ENCODE measurements at regions not wholly inside any gene's neighbourhood (a gene's known extent, or its start where the extent isn't known, plus 50 kb on each side); places are given as distances from the start of the nearest gene placed in this dataset.

GRCh38 chr2:180655842-180656454 lies 324.5 kb upstream of the UBE2E3 start:
- no peaks in the 10 kb centered on the region for H3K4me1 ChIP-seq (ENCODE audit: insufficient read depth, low read length)
- no peak overlapping the region for H2AFZ ChIP-seq (ENCODE audit: low read depth, low read length)
- H3K9me3 ChIP-seq (ENCODE audit: low read length) = no peaks in the 10 kb centered on the region
- H3K36me3 ChIP-seq (ENCODE audit: insufficient read depth, low read length) = no peaks in the 10 kb centered on the region
- no peak overlapping the region for H3K4me3 ChIP-seq (ENCODE audit: low read length)
- no peaks in the 10 kb centered on the region for H3K27me3 ChIP-seq (ENCODE audit: insufficient read depth, low read length)

DNA sequence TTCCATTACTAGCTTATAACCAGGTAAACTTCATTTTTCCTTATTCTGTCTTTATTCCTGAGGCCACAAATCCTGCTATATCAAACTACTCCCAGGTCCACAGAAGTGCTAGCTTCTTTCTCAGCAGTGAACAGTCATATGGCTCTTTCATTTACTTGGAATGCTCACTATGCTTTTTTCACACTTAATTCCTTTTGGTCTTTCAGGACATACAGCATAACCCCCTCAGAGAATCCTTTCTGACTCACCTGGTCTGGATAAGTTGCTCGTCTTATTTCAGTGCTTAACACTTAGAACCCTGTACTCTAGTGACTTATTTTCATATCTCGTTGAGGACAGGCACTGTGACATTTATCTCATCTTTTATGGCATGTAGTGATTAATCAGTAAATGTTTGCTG lies 325.0 kb upstream of the UBE2E3 start:
- no peaks in the 10 kb centered on the region for H3K36me3 ChIP-seq (ENCODE audit: insufficient read depth, low read length)
- H3K9me3 ChIP-seq (ENCODE audit: low read length) = no peaks in the 10 kb centered on the region

DNA sequence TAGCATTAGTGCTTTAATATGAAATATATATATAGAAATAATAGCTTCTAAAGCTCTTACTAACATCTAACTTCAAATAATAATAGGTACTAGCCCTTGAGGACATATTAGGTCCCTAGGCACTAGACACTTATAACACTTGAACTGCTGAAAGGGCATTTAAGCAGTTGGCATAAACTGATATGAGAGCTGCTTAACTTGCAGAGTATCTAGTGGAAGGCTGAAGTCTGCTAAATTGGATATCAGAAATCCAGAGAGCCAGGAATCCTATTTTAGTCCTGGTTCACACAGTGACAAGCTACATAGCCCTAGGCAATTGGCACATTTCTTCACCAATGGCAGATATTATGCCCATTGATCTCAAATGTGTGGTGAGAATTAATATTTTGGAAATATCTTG lies 326.9 kb upstream of the UBE2E3 start:
- Histone ChIP-seq H3K27me3 (ENCODE audit: insufficient read depth, low read length) (no peaks in the 10 kb centered on the region), H3K4me3 (ENCODE audit: low read length) (no peak overlapping the region), H3K4me1 (ENCODE audit: insufficient read depth, low read length) (no peaks in the 10 kb centered on the region), H3K9me3 (ENCODE audit: low read length) (no peaks in the 10 kb centered on the region), H2AFZ (ENCODE audit: low read depth, low read length) (no peak overlapping the region), H3K36me3 (ENCODE audit: insufficient read depth, low read length) (no peaks in the 10 kb centered on the region)

More for the DNA sequence above, 325.0 kb upstream of the UBE2E3 start:
- H3K27me3 ChIP-seq (ENCODE audit: insufficient read depth, low read length) = no peaks in the 10 kb centered on the region
- H3K4me3 ChIP-seq (ENCODE audit: low read length) = no peak overlapping the region
- H3K4me1 ChIP-seq (ENCODE audit: insufficient read depth, low read length) = no peaks in the 10 kb centered on the region
- H2AFZ ChIP-seq (ENCODE audit: low read depth, low read length) = no peak overlapping the region

GRCh38 chr2:180652794-180653193 lies 327.6 kb upstream of the UBE2E3 start:
- Histone ChIP-seq H3K4me3 (ENCODE audit: low read length) (no peak overlapping the region), H3K9me3 (ENCODE audit: low read length) (no peaks in the 10 kb centered on the region), H3K4me1 (ENCODE audit: insufficient read depth, low read length) (no peaks in the 10 kb centered on the region), H3K27me3 (ENCODE audit: insufficient read depth, low read length) (no peaks in the 10 kb centered on the region), H3K36me3 (ENCODE audit: insufficient read depth, low read length) (no peaks in the 10 kb centered on the region), H2AFZ (ENCODE audit: low read depth, low read length) (no peak overlapping the region)

GRCh38 chr2:180651596-180651995 lies 328.8 kb upstream of the UBE2E3 start:
- Histone ChIP-seq H2AFZ (ENCODE audit: low read depth, low read length) (no peak overlapping the region), H3K27me3 (ENCODE audit: insufficient read depth, low read length) (no peaks in the 10 kb centered on the region), H3K36me3 (ENCODE audit: insufficient read depth, low read length) (no peaks in the 10 kb centered on the region), H3K4me3 (ENCODE audit: low read length) (no peak overlapping the region), H3K4me1 (ENCODE audit: insufficient read depth, low read length) (no peaks in the 10 kb centered on the region), H3K9me3 (ENCODE audit: low read length) (no peaks in the 10 kb centered on the region)

DNA sequence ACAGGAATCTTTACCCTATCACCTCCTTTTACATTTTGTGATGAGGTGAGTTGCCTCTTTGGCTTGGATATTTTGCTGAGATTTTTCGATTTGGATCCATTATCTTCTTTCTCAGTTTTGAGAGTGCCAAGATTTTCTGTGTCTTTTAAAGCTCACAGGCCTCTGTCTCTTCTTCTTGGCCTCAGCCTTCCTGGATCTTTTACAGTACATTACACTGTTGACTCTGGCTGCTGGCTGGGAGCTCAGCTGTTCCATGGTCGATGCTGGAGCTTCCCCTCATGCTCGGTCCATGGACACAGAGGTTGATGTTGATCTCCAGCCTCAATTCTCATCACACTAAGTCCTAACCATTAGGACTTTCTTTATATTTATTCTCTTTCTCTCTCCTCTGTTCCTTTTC lies 332.8 kb upstream of the UBE2E3 start:
- no peak overlapping the region for H3K4me3 ChIP-seq (ENCODE audit: low read length)
- no peak overlapping the region for H2AFZ ChIP-seq (ENCODE audit: low read depth, low read length)
- H3K4me1 ChIP-seq (ENCODE audit: insufficient read depth, low read length) = no peaks in the 10 kb centered on the region
- no peaks in the 10 kb centered on the region for H3K27me3 ChIP-seq (ENCODE audit: insufficient read depth, low read length)
- H3K9me3 ChIP-seq (ENCODE audit: low read length) = no peaks in the 10 kb centered on the region
- H3K36me3 ChIP-seq (ENCODE audit: insufficient read depth, low read length) = no peaks in the 10 kb centered on the region

- Histone ChIP-seq H3K9me3 (ENCODE audit: low read length) (no peaks in the 10 kb centered on the region), H3K4me1 (ENCODE audit: insufficient read depth, low read length) (no peaks in the 10 kb centered on the region), H3K36me3 (ENCODE audit: insufficient read depth, low read length) (no peaks in the 10 kb centered on the region), H3K4me3 (ENCODE audit: low read length) (no peak overlapping the region), H2AFZ (ENCODE audit: low read depth, low read length) (peak overlapping the region; percentile 33), H3K27me3 (ENCODE audit: insufficient read depth, low read length) (no peaks in the 10 kb centered on the region)
Measured at GRCh38 chr2:180647221-180647620, 333.2 kb upstream of the UBE2E3 start.

DNA sequence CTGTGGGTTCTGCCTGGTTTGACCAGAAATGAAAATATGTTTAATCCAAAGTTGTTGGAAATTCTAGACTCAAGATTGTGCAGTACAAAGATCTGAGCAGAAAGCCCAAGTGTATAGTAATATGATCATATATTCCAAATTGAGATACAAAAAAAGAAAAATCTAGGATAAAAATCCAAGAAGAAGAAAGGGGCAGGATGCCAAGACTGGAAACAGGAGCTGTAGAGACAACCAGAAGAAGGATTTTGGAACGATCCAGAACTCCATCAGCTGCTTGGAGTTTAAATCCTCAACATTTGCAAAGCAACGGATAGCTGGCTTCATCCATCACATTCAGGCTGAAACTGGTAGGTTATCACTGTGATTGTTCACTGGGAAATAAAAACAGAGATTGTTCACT lies 333.6 kb upstream of the UBE2E3 start:
- H3K36me3 ChIP-seq (ENCODE audit: insufficient read depth, low read length) = no peaks in the 10 kb centered on the region
- H3K4me1 ChIP-seq (ENCODE audit: insufficient read depth, low read length) = no peaks in the 10 kb centered on the region
- H3K27me3 ChIP-seq (ENCODE audit: insufficient read depth, low read length) = no peaks in the 10 kb centered on the region
- no peaks in the 10 kb centered on the region for H3K9me3 ChIP-seq (ENCODE audit: low read length)
- peak overlapping the region; percentile 33 for H2AFZ ChIP-seq (ENCODE audit: low read depth, low read length)
- H3K4me3 ChIP-seq (ENCODE audit: low read length) = no peak overlapping the region

DNA sequence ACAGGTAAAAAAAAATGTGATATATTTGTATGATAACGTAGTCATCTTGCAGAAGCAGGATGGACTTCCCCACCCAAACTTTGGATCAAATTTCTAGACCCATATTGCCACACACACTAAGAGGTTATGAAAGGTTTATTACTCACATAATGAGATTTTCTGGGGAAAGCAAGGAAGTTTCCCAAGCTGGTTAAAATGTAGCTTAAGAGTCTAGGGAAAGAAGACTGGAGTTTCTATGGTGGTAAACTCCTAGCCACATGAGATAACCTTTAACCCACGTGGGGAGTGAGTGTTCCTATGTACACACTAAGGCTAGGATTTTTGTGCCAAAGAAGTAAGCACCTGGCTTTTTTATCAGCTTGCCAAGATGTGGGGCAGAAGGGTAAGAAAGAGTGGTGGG lies 335.7 kb upstream of the UBE2E3 start:
- H3K36me3 ChIP-seq (ENCODE audit: insufficient read depth, low read length) = no peaks in the 10 kb centered on the region
- no peak overlapping the region for H3K4me3 ChIP-seq (ENCODE audit: low read length)

GRCh38 chr2:180630756-180631155 lies 349.6 kb upstream of the UBE2E3 start:
- peaks cover 3% of the 10 kb centered on the region for H3K4me1 ChIP-seq (ENCODE audit: insufficient read depth, low read length)
- no peaks in the 10 kb centered on the region for H3K36me3 ChIP-seq (ENCODE audit: insufficient read depth, low read length)
- H3K4me3 ChIP-seq (ENCODE audit: low read length) = no peak overlapping the region
- H2AFZ ChIP-seq (ENCODE audit: low read depth, low read length) = no peak overlapping the region
- H3K27me3 ChIP-seq (ENCODE audit: insufficient read depth, low read length) = no peaks in the 10 kb centered on the region
- no peaks in the 10 kb centered on the region for H3K9me3 ChIP-seq (ENCODE audit: low read length)

More for the DNA sequence above, 335.7 kb upstream of the UBE2E3 start:
- Histone ChIP-seq H3K27me3 (ENCODE audit: insufficient read depth, low read length) (no peaks in the 10 kb centered on the region), H2AFZ (ENCODE audit: low read depth, low read length) (no peak overlapping the region), H3K9me3 (ENCODE audit: low read length) (no peaks in the 10 kb centered on the region), H3K4me1 (ENCODE audit: insufficient read depth, low read length) (no peaks in the 10 kb centered on the region)

- H3K9me3 ChIP-seq (ENCODE audit: low read length) = no peaks in the 10 kb centered on the region
- no peaks in the 10 kb centered on the region for H3K4me1 ChIP-seq (ENCODE audit: insufficient read depth, low read length)
- no peak overlapping the region for H3K4me3 ChIP-seq (ENCODE audit: low read length)
- no peak overlapping the region for H2AFZ ChIP-seq (ENCODE audit: low read depth, low read length)
- no peaks in the 10 kb centered on the region for H3K36me3 ChIP-seq (ENCODE audit: insufficient read depth, low read length)
- no peaks in the 10 kb centered on the region for H3K27me3 ChIP-seq (ENCODE audit: insufficient read depth, low read length)
Measured at GRCh38 chr2:180625006-180625844, 355.2 kb upstream of the UBE2E3 start.

GRCh38 chr2:180621941-180622918 lies 358.2 kb upstream of the UBE2E3 start:
- Histone ChIP-seq H3K4me3 (ENCODE audit: low read length) (no peak overlapping the region), H3K27me3 (ENCODE audit: insufficient read depth, low read length) (no peaks in the 10 kb centered on the region), H2AFZ (ENCODE audit: low read depth, low read length) (no peak overlapping the region), H3K9me3 (ENCODE audit: low read length) (no peaks in the 10 kb centered on the region), H3K36me3 (ENCODE audit: insufficient read depth, low read length) (no peaks in the 10 kb centered on the region), H3K4me1 (ENCODE audit: insufficient read depth, low read length) (no peaks in the 10 kb centered on the region)

GRCh38 chr2:180621366-180621765 lies 359.0 kb upstream of the UBE2E3 start:
- Histone ChIP-seq H2AFZ (ENCODE audit: low read depth, low read length) (no peak overlapping the region), H3K9me3 (ENCODE audit: low read length) (no peaks in the 10 kb centered on the region), H3K4me3 (ENCODE audit: low read length) (no peak overlapping the region), H3K4me1 (ENCODE audit: insufficient read depth, low read length) (no peaks in the 10 kb centered on the region), H3K27me3 (ENCODE audit: insufficient read depth, low read length) (no peaks in the 10 kb centered on the region), H3K36me3 (ENCODE audit: insufficient read depth, low read length) (no peaks in the 10 kb centered on the region)

Measured in neuron (in vitro differentiated cells).